Hematopoietic multipotent progenitor cell treated with erythropoietin and hydrocortisone succinate and interleukin-3 and kit ligand, for 6 days (in vitro differentiated cells): ENCODE measurements at regions not wholly inside any gene's neighbourhood (a gene's known extent, or its start where the extent isn't known, plus 50 kb on each side); places are given as distances from the start of the nearest gene placed in this dataset.

Source experiments
- DNase-seq: peaks from one replicate; pipeline ENCODE4 v3.0.0-alpha.2; 2015

- no peak for DNase-seq
Measured at GRCh38 chr6:170110201-170111140, 180.4 kb downstream of the DLL1 start.

GRCh38 chr6:170108890-170109587 lies 181.8 kb downstream of the DLL1 start:
- no peak for DNase-seq

- no peak for DNase-seq
Measured at GRCh38 chr6:170108456-170108855, 182.4 kb downstream of the DLL1 start.

- no peak for DNase-seq
Measured at GRCh38 chr6:170107606-170108222, 183.2 kb downstream of the DLL1 start.

GRCh38 chr6:170106906-170107525 lies 183.9 kb downstream of the DLL1 start:
- DNase-seq = no peak

- no peak for DNase-seq
Measured at GRCh38 chr6:170102582-170103481, 188.0 kb downstream of the DLL1 start.

- DNase-seq = no peak
Measured at GRCh38 chr6:170102038-170102437, 188.8 kb downstream of the DLL1 start.

- no peak for DNase-seq
Measured at GRCh38 chr6:170101281-170102035, 189.4 kb downstream of the DLL1 start.

GRCh38 chr6:170100046-170100445 lies 190.8 kb downstream of the DLL1 start:
- no peak for DNase-seq

GRCh38 chr6:170099387-170099786 lies 191.5 kb downstream of the DLL1 start:
- DNase-seq = no peak

GRCh38 chr6:170098428-170099170 lies 192.3 kb downstream of the DLL1 start:
- DNase-seq = no peak

- DNase-seq = no peak
Measured at GRCh38 chr6:170097505-170098427, 193.1 kb downstream of the DLL1 start.

- DNase-seq = no peak
Measured at GRCh38 chr6:170096803-170097504, 193.9 kb downstream of the DLL1 start.

GRCh38 chr6:170096191-170096802 lies 194.6 kb downstream of the DLL1 start:
- no peak for DNase-seq

GRCh38 chr6:170095273-170095981 lies 195.5 kb downstream of the DLL1 start:
- DNase-seq = no peak

- no peak for DNase-seq
Measured at GRCh38 chr6:170094686-170095272, 196.1 kb downstream of the DLL1 start.
